NOMO-1 treated with DMSO at 0.1 percent for 48 hours (cell line): ENCODE measurements at regions not wholly inside any gene's neighbourhood (a gene's known extent, or its start where the extent isn't known, plus 50 kb on each side); places are given as distances from the start of the nearest gene placed in this dataset.

Source experiments
- DNase-seq: peaks from one replicate; lab custom pipeline; 2025; ENCODE audit not compliant: unreplicated experiment; lab: John Stamatoyannopoulos, UW

- no peak for DNase-seq
These were observed 192.9 kb upstream of the PREP start for GRCh38 chr6:105595829-105596228.

GRCh38 chr6:105594821-105595220, 191.9 kb upstream of the PREP start:
- no peak for DNase-seq

DNA sequence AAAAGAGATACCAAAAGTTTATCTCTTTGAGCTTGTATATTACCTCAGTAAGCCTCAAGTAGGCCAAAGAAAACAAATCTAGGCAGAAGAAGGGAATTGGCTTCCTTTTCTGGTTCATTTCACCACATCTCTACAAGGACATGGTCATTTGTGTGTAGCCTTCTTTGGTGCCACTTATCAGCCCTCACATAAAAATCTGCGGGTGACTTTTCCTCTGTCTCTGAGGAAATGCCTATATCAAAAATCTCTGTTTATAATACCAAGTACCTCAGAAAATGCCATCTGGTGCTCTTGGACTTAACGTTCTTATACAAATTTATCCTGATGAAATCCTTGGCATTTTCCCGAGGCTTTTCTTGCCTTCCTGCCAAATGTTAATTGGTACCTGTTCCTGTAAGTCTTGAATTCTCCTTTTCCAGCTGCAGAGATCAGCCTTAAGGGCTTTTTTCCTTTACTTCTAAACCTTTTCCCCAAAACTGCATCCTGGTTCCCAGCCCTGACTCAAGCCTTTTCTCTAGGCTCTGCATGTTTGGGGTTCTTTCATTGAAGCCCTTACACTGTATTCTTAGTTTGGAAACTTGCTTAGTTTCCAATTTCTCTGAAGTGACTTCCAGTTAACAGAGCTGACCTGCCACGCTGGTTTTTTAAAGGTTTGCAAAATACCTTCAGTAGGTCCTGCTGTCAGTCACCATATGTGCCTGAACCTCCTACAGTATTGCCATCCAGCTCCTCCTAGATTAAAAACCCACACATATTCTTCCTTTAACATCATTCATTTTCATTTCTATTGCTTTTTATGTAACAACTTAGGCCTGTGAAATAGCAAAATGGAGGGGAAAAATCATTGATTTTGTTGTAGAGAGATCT, 191.2 kb upstream of the PREP start:
- DNase-seq = no peak

DNA sequence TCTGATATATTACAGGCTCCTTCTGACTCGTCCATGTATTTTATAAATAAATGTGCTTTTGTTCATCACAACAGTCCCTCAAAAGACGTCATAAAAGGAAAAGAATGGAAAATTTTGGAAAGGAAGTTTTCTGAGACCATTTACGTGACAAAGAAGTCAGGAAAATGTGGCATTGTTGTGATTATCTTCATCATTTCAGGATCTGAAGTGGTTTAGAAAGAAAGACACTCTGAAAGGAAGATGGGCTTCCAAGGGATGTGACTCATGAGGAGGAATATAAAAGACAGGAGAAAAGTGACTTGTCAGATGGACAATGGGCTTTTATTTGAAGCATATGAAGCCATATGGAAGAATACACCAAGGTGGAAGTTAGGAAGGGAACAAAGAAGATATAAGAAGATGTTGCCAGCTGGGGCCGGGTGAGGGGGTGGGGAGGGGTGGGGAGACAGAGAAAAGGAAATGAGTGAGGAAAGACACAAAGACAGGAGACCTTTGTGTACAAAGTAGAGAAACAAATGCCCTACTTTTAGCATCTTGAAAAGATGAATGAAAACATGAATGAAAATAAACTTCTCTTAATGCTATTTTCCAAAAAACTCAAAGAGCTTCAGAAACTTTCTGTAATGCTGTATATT, 190.3 kb upstream of the PREP start:
- DNase-seq = no peak

- no peak for DNase-seq
These were observed 189.4 kb upstream of the PREP start for GRCh38 chr6:105592329-105592728.

- DNase-seq = peak; percentile 91
These were observed 188.2 kb upstream of the PREP start for GRCh38 chr6:105591053-105591452.

GRCh38 chr6:105588123-105588710, 185.3 kb upstream of the PREP start:
- DNase-seq = no peak

- no peak for DNase-seq
These were observed 184.7 kb upstream of the PREP start for GRCh38 chr6:105587349-105588122.

DNA sequence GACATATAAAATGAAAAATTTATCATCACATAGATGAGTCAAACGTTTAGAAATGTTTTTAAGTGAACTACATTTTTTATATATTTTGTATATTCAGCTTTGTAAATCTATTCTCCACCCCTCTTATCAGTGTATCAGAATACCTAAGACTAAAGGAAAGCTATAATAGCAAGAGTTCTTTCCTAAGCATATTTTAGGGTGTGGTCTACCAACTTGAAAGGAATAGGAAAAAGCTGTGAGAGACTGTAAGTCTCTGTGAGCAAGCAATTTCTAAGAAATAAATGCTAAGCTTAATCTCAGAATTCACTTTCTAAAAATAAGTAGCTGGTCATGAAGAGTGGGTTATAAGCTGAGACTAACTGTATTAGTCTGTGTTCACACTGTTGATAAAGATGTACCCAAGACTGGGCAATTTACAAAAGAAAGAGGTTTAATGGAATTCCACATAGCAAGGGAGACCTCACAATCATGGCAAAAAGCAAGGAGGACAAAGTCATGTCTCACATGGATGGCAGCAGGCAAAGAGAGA, 175.4 kb upstream of the PREP start:
- DNase-seq = no peak

GRCh38 chr6:105573556-105573955, 170.7 kb upstream of the PREP start:
- DNase-seq = no peak

GRCh38 chr6:105573138-105573537, 170.3 kb upstream of the PREP start:
- DNase-seq = no peak

- no peak for DNase-seq
These were observed 167.5 kb upstream of the PREP start for GRCh38 chr6:105570416-105570815.

- DNase-seq = no peak
These were observed 166.8 kb upstream of the PREP start for GRCh38 chr6:105569706-105570105.

DNA sequence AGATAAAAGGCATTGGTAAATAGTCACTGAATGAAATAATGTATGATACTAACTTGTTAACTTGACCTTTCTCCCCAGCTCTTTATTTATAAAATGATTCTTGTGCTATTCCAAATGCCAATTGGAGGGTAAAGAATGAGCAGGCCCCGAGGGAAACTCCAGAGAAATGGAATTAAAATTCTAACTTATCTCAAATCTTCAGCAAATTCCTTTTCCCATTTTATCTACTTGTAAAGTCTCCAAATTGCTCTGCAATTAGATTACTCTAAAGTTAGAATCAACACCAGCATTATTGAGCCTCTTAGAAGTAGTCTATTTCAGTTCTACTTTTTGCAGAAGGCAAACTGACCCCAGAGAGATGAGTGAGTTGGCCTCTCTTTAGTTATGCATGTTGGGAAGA, 165.9 kb upstream of the PREP start:
- no peak for DNase-seq

DNA sequence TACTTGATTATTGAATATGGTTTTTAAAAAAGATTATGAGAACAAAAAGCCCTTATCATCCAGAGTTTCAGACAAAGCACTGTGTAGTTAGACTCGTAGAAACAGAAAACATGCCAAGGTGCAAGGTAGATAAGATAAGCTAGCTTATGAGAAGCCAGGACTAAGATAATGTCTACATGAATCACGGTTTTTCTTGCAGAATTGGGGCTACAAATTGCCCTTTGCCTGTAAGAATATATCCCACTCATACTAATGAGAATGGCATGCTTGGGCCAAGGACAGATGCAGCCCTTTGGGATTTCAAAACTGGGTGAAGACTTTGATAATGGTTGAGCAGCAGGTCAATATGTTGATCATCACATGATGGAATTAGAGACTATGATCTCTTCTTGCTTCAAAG, 165.3 kb upstream of the PREP start:
- no peak for DNase-seq

DNA sequence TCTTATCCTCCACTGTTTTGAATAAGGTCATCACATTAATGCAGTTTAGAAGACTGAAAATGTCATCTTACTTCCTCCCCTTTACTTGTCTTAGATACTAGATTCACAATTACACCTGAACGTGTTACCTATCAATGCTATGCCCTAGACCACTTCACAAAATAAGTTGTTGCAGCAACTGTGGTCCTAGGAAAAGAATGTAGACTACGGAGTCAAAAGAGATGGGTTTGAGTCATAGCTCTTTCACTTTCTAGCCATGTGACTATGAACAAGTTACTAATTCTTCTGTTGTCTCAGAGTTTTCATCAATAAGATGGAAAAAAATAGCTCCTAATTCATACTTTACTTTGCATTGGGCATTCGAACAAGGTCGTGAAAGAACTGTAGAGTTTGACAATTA, 164.3 kb upstream of the PREP start:
- DNase-seq = no peak

- DNase-seq = no peak
These were observed 163.6 kb upstream of the PREP start for GRCh38 chr6:105566503-105566902.

- no peak for DNase-seq
These were observed 161.4 kb upstream of the PREP start for GRCh38 chr6:105564121-105564902.

- no peak for DNase-seq
These were observed 159.1 kb upstream of the PREP start for GRCh38 chr6:105562027-105562426.

- no peak for DNase-seq
These were observed 158.6 kb upstream of the PREP start for GRCh38 chr6:105561486-105561885.
